HCT116 (cell line): ENCODE measurements at regions not wholly inside any gene's neighbourhood (a gene's known extent, or its start where the extent isn't known, plus 50 kb on each side); places are given as distances from the start of the nearest gene placed in this dataset.

Experiments used
- ATAC-seq: fragments of 200-7000 bp; cut with Tn5 transposase; 2 replicates; pipeline ENCODE4 v1.9.1; 2020; ENCODE audit warnings: mild to moderate bottlenecking, moderate library complexity
- BruUV-seq: library from RNA; stranded (reverse); fragments of 400-500 nt; replicated peaks from 2 replicates; lab custom pipeline; 2021; lab: Mats Ljungman, UMichigan
- CTCF ChIA-PET: fragments of 300-600 bp; sonication (Branson Sonifier 250); formaldehyde crosslinking; loops from one replicate; lab custom pipeline; 2021; ENCODE audit warnings: antibody characterized with exemption; lab: Charles Lee
- POLR2A ChIA-PET: fragments of 300-600, 350-600 bp; sonication (Branson Sonifier 250); formaldehyde crosslinking; loops from one replicate; lab custom pipeline; 2021; ENCODE audit warnings: antibody characterized with exemption; lab: Charles Lee
- RAD21 ChIA-PET, 2 experiments: fragments of 300-600 bp; sonication (Branson Sonifier 250); formaldehyde crosslinking; loops; one replicate each; lab custom pipeline; 2023; ENCODE audit warnings: low total read pairs in 2 of 2; ENCODE audit not compliant: uncharacterized antibody in 2 of 2, unreplicated experiment in 2 of 2, low non-redundant PET in 1 of 2; lab: Charles Lee
- DNase-seq: peaks from one replicate; pipeline ENCODE4 v3.0.0-alpha.2; 2010; ENCODE audit warnings: low read depth, low spot score
- H2AFZ ChIP-seq: fragments of 200-600 bp; shearing (Covaris generic), sonication (generic); 2 replicates; pipeline ENCODE4 v1.6.1; 2017; ENCODE audit warnings: low read depth, mixed run types, mixed read lengths, antibody characterized with exemption, low read length; ENCODE audit not compliant: poor library complexity, severe bottlenecking
- H3K27ac ChIP-seq: 2 replicates; pipeline ENCODE4 v1.5.1; 2012; ENCODE audit warnings: low read depth, low read length
- H3K27me3 ChIP-seq: fragments of 200-600 bp; sonication (generic); 2 replicates; pipeline ENCODE4 v1.6.1; 2016; ENCODE audit warnings: mixed run types, low read length, mixed read lengths; ENCODE audit not compliant: insufficient read depth
- H3K36me3 ChIP-seq, 2 experiments: fragments of 200-500 bp in 1 of 2; fragments of 200-600 bp in 1 of 2; sonication (Bioruptor generic) in 1 of 2; sonication (generic) in 1 of 2; 2 replicates each; pipeline versions ENCODE4 v1.5.1 to v1.6.1; 2014 to 2016; ENCODE audit warnings: low read length in 2 of 2, inconsistent platforms in 1 of 2, mixed read lengths in 1 of 2, mixed run types in 1 of 2; ENCODE audit not compliant: insufficient read depth in 2 of 2, control insufficient read depth in 1 of 2
- H3K4me1 ChIP-seq, 2 experiments: fragments of 200-600 bp in 1 of 2; sonication (generic) in 1 of 2; 2 replicates each; pipeline versions ENCODE4 v1.5.1 to v1.6.1; 2012 to 2017; ENCODE audit warnings: low read length in 2 of 2, inconsistent platforms in 1 of 2, mild to moderate bottlenecking in 1 of 2, mixed read lengths in 1 of 2, mixed run types in 1 of 2, moderate library complexity in 1 of 2; ENCODE audit not compliant: insufficient read depth in 2 of 2, control insufficient read depth in 1 of 2
- H3K4me2 ChIP-seq: fragments of 200-600 bp; sonication (generic); 2 replicates; pipeline ENCODE4 v1.6.1; 2017; ENCODE audit warnings: mixed run types, low read length, mixed read lengths
- H3K4me3 ChIP-seq, 2 experiments: fragments of 200-600 bp in 1 of 2; sonication (generic) in 1 of 2; replicated peaks in 1 of 2; 2 replicates each; pipeline ENCODE4 v1.5.1; 2011 to 2016; ENCODE audit warnings: low read length in 2 of 2, control low read depth in 1 of 2, low read depth in 1 of 2, mild to moderate bottlenecking in 1 of 2, mixed read lengths in 1 of 2, mixed run types in 1 of 2
- H3K79me2 ChIP-seq: fragments of 200-600 bp; sonication (generic); 2 replicates; pipeline ENCODE4 v1.6.1; 2017; ENCODE audit warnings: mild to moderate bottlenecking, mixed run types, low read length, moderate library complexity, mixed read lengths; ENCODE audit not compliant: insufficient read depth
- H3K9ac ChIP-seq: fragments of 200-600 bp; sonication (generic); 2 replicates; pipeline ENCODE4 v1.6.1; 2016; ENCODE audit warnings: low read length, mixed read lengths
- H3K9me2 ChIP-seq: fragments of 200-600 bp; sonication (generic), shearing (Covaris generic); 2 replicates; pipeline ENCODE4 v1.6.1; 2017; ENCODE audit warnings: mixed run types, mild to moderate bottlenecking, moderate library complexity; ENCODE audit not compliant: insufficient read depth
- H3K9me3 ChIP-seq, 2 experiments: fragments of 200-500 bp in 1 of 2; fragments of 200-600 bp in 1 of 2; sonication (Bioruptor generic) in 1 of 2; sonication (generic) in 1 of 2; 2 replicates each; pipeline ENCODE4 v1.6.1; 2014 to 2017; ENCODE audit warnings: low read length in 2 of 2, mixed read lengths in 2 of 2, inconsistent platforms in 1 of 2, low read depth in 1 of 2, mild to moderate bottlenecking in 1 of 2, mixed run types in 1 of 2, moderate library complexity in 1 of 2; ENCODE audit not compliant: control insufficient read depth in 1 of 2, insufficient read depth in 1 of 2
- H4K20me1 ChIP-seq: fragments of 200-600 bp; sonication (generic), shearing (Covaris generic); 2 replicates; pipeline ENCODE4 v1.6.1; 2017; ENCODE audit warnings: mixed run types, mild to moderate bottlenecking, moderate library complexity; ENCODE audit not compliant: insufficient read depth
- CBX3 ChIP-seq: IDR thresholded peaks from 2 replicates; pipeline ENCODE4 v1.6.1; 2012; ENCODE audit warnings: low read depth
- CEBPB ChIP-seq: IDR thresholded peaks from 2 replicates; pipeline ENCODE4 v1.6.1; 2012; ENCODE audit warnings: low read depth
- CTCF ChIP-seq, 3 experiments: fragments of 200-600 bp in 1 of 3; sonication (generic) in 1 of 3; IDR thresholded peaks in 2 of 3; conservative IDR thresholded peaks in 1 of 3; 2 replicates each; pipeline ENCODE4 v1.5.1; 2012 to 2017; ENCODE audit warnings: low read depth in 2 of 3, low read length in 2 of 3, antibody characterized with exemption in 1 of 3, borderline replicate concordance in 1 of 3, control low read depth in 1 of 3, mild to moderate bottlenecking in 1 of 3, mixed read lengths in 1 of 3, mixed run types in 1 of 3, moderate library complexity in 1 of 3; ENCODE audit not compliant: insufficient read depth in 1 of 3
- EGR1 ChIP-seq: IDR thresholded peaks from 2 replicates; pipeline ENCODE4 v1.6.1; 2012; ENCODE audit warnings: low read depth
- EZH2 ChIP-seq: fragments of 200-600 bp; sonication (generic); IDR thresholded peaks from 2 replicates; pipeline ENCODE4 v1.6.1; 2017; ENCODE audit warnings: antibody characterized with exemption, mixed run types
- FOSL1 ChIP-seq: IDR thresholded peaks from 2 replicates; pipeline ENCODE4 v1.6.1; 2012; ENCODE audit warnings: low read depth
- JUND ChIP-seq: IDR thresholded peaks from 2 replicates; pipeline ENCODE4 v1.6.1; 2012
- POLR2A ChIP-seq: IDR thresholded peaks from 2 replicates; pipeline ENCODE4 v1.7.0; 2011; ENCODE audit warnings: borderline replicate concordance; ENCODE audit not compliant: insufficient read depth, insufficient read length; ENCODE audit errors: extremely low read depth
- SRF ChIP-seq: IDR thresholded peaks from 2 replicates; pipeline ENCODE4 v1.6.1; 2012; ENCODE audit warnings: low read depth
- TCF7L2 ChIP-seq: IDR thresholded peaks from 2 replicates; pipeline ENCODE4 v1.7.0; 2011; ENCODE audit warnings: borderline replicate concordance, inconsistent platforms; ENCODE audit not compliant: insufficient read depth, insufficient read length; ENCODE audit errors: extremely low read depth
- ZFX ChIP-seq: fragments of 450-650 bp; IDR thresholded peaks from 2 replicates; pipeline ENCODE4 v1.6.1; 2017
- ZNF274 ChIP-seq: fragments of 200-500 bp; sonication (Bioruptor generic); IDR thresholded peaks from 2 replicates; pipeline ENCODE4 v1.6.1; 2014; ENCODE audit warnings: mild to moderate bottlenecking, low read depth, low read length, inconsistent platforms
- intact Hi-C: fragments of 100-400 bp; cut with micrococcal nuclease; formaldehyde crosslinking; loops from 2 replicates; pipeline ENCODE4 v1.10.0; 2022
- TF ChIP-seq, protein P1 (sequence below): IDR thresholded peaks from 2 replicates; pipeline ENCODE4 v1.6.1; 2011; ENCODE audit warnings: mild to moderate bottlenecking, low read length, moderate library complexity; ENCODE audit not compliant: insufficient replicate concordance; ENCODE audit errors: extremely low read depth
- TF ChIP-seq, protein P2 (sequence below): IDR thresholded peaks from 2 replicates; pipeline ENCODE4 v1.6.1; 2012

DNA sequence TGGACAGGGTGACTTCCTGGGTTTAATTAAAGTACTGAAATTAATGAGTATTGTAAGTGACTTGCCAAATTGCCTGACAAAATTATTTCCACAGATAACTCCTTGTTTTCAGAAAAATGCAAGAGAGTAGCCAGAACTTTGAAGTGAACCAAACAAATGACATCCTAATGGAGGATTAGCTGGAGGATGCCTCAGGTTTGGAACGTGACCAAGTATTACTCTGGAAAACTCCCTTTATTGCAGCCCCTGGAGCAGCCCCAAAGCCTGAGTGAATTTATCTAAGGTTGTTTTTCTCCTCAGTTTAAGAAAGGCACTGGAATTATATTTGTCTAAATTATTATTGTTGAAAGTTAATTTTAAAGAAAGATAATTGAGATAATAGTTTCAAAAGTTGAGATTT lies 343.6 kb upstream of the MTNR1B start:
- TF ChIP-seq, protein P1, sequence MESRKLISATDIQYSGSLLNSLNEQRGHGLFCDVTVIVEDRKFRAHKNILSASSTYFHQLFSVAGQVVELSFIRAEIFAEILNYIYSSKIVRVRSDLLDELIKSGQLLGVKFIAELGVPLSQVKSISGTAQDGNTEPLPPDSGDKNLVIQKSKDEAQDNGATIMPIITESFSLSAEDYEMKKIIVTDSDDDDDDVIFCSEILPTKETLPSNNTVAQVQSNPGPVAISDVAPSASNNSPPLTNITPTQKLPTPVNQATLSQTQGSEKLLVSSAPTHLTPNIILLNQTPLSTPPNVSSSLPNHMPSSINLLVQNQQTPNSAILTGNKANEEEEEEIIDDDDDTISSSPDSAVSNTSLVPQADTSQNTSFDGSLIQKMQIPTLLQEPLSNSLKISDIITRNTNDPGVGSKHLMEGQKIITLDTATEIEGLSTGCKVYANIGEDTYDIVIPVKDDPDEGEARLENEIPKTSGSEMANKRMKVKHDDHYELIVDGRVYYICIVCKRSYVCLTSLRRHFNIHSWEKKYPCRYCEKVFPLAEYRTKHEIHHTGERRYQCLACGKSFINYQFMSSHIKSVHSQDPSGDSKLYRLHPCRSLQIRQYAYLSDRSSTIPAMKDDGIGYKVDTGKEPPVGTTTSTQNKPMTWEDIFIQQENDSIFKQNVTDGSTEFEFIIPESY, result no peak
- TF ChIP-seq CBX3 (no peak), ZFX (no peak), SRF (no peak), EZH2 (no peak), CTCF (IDR thresholded peaks at IDR 0.05 in 2 of 3, conservative IDR thresholded peaks at IDR 0.05 in 1 of 3; ENCODE audit: borderline replicate concordance in 1 of 3, insufficient read depth in 1 of 3, low read depth in 2 of 3, low read length in 2 of 3) (no peak), ZNF274 (no peak), FOSL1 (no peak), EGR1 (no peak), POLR2A (no peak), TCF7L2 (no peak), CEBPB (no peak), JUND (no peak)
- TF ChIP-seq, protein P2, sequence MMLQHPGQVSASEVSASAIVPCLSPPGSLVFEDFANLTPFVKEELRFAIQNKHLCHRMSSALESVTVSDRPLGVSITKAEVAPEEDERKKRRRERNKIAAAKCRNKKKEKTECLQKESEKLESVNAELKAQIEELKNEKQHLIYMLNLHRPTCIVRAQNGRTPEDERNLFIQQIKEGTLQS, result no peak
- H3K9me3 ChIP-seq, result no peaks in the 10 kb centered on the region
- intact Hi-C loops, result no loop called here
- H3K4me2 ChIP-seq, result no peak overlapping the region
- ChIA-PET CTCF (no interaction called here), RAD21 (no interaction called here), POLR2A (no interaction called here)
- H3K4me3 ChIP-seq, result no peak overlapping the region
- no peaks in the 10 kb centered on the region for H3K9me2 ChIP-seq
- H2AFZ ChIP-seq, result no peak overlapping the region
- no peaks in the 10 kb centered on the region for H3K36me3 ChIP-seq
- H4K20me1 ChIP-seq, result no peaks in the 10 kb centered on the region
- H3K27ac ChIP-seq, result no peak overlapping the region
- H3K4me1 ChIP-seq, result no peaks in the 10 kb centered on the region
- no peaks in the 10 kb centered on the region for H3K27me3 ChIP-seq
- ATAC-seq, result no peak
- no peak for DNase-seq
- no peak overlapping the region for H3K9ac ChIP-seq
- no peaks in the 10 kb centered on the region for H3K79me2 ChIP-seq
- BruUV-seq, result no TSS peak
